ENCODE measurements at regions not wholly inside any gene's neighbourhood (a gene's known extent, or its start where the extent isn't known, plus 50 kb on each side); places are given as distances from the start of the nearest gene placed in this dataset.

DNA sequence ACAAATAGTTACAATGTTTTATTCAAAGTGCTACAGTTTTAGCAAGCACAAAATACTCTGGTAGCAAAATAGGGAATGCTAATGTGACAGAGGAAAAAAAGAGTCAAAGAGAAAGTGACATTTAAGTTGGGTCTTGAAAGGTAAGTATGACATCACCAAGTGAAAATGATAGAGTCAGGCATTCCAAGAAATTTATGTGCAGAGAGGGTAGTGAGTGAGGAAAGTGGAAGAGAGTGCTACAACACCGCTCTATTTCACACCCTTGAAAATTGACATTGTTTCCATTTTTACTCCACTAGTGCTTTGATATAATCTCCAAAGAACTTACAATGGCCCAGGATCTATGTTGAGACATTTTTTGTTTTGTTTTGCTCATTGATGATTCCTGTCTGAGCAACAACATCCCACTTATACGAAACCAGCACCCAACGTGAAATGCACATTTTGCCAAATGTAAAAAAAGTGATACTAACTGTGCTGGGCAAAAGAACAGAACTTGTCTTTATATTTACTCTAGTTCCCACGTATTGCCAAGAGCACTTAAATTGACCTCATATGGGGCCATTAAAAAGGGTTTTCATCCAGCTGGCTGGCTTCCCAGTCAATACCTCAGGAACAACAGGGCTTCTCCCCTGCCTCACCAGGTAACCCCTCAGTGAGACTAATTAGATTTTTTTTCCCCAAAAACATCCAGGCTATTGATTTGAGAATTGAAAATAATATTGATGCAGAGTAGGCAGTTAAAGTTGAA is 206.3 kb upstream of the NR5A2 start (continued):
- TF ChIP-seq, protein P1, sequence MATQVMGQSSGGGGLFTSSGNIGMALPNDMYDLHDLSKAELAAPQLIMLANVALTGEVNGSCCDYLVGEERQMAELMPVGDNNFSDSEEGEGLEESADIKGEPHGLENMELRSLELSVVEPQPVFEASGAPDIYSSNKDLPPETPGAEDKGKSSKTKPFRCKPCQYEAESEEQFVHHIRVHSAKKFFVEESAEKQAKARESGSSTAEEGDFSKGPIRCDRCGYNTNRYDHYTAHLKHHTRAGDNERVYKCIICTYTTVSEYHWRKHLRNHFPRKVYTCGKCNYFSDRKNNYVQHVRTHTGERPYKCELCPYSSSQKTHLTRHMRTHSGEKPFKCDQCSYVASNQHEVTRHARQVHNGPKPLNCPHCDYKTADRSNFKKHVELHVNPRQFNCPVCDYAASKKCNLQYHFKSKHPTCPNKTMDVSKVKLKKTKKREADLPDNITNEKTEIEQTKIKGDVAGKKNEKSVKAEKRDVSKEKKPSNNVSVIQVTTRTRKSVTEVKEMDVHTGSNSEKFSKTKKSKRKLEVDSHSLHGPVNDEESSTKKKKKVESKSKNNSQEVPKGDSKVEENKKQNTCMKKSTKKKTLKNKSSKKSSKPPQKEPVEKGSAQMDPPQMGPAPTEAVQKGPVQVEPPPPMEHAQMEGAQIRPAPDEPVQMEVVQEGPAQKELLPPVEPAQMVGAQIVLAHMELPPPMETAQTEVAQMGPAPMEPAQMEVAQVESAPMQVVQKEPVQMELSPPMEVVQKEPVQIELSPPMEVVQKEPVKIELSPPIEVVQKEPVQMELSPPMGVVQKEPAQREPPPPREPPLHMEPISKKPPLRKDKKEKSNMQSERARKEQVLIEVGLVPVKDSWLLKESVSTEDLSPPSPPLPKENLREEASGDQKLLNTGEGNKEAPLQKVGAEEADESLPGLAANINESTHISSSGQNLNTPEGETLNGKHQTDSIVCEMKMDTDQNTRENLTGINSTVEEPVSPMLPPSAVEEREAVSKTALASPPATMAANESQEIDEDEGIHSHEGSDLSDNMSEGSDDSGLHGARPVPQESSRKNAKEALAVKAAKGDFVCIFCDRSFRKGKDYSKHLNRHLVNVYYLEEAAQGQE (tag by site-specific recombination; IDR thresholded peaks at IDR 0.05): no peak
- TF ChIP-seq PRDM1 (tag by site-specific recombination; IDR thresholded peaks at IDR 0.05): peak; percentile 94
- TF ChIP-seq, protein P2, sequence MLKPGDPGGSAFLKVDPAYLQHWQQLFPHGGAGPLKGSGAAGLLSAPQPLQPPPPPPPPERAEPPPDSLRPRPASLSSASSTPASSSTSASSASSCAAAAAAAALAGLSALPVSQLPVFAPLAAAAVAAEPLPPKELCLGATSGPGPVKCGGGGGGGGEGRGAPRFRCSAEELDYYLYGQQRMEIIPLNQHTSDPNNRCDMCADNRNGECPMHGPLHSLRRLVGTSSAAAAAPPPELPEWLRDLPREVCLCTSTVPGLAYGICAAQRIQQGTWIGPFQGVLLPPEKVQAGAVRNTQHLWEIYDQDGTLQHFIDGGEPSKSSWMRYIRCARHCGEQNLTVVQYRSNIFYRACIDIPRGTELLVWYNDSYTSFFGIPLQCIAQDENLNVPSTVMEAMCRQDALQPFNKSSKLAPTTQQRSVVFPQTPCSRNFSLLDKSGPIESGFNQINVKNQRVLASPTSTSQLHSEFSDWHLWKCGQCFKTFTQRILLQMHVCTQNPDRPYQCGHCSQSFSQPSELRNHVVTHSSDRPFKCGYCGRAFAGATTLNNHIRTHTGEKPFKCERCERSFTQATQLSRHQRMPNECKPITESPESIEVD (tag by site-specific recombination; IDR thresholded peaks at IDR 0.05): peak; percentile 62
- TF ChIP-seq, protein P3, sequence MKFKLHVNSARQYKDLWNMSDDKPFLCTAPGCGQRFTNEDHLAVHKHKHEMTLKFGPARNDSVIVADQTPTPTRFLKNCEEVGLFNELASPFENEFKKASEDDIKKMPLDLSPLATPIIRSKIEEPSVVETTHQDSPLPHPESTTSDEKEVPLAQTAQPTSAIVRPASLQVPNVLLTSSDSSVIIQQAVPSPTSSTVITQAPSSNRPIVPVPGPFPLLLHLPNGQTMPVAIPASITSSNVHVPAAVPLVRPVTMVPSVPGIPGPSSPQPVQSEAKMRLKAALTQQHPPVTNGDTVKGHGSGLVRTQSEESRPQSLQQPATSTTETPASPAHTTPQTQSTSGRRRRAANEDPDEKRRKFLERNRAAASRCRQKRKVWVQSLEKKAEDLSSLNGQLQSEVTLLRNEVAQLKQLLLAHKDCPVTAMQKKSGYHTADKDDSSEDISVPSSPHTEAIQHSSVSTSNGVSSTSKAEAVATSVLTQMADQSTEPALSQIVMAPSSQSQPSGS (tag by site-specific recombination; IDR thresholded peaks at IDR 0.05; ENCODE audit: low read depth): peak; percentile 78
- no peak for TF ChIP-seq ZNF830 (tag by site-specific recombination; IDR thresholded peaks at IDR 0.05; ENCODE audit: low read depth)
- TF ChIP-seq, protein P4, sequence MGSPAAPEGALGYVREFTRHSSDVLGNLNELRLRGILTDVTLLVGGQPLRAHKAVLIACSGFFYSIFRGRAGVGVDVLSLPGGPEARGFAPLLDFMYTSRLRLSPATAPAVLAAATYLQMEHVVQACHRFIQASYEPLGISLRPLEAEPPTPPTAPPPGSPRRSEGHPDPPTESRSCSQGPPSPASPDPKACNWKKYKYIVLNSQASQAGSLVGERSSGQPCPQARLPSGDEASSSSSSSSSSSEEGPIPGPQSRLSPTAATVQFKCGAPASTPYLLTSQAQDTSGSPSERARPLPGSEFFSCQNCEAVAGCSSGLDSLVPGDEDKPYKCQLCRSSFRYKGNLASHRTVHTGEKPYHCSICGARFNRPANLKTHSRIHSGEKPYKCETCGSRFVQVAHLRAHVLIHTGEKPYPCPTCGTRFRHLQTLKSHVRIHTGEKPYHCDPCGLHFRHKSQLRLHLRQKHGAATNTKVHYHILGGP (tag by site-specific recombination; IDR thresholded peaks at IDR 0.05): peak; percentile 15; the same call in 1 of the 2 replicates
- TF ChIP-seq OSR2 (tag by site-specific recombination; IDR thresholded peaks at IDR 0.05): no peak
- TF ChIP-seq ZNF776 (tag by site-specific recombination; IDR thresholded peaks at IDR 0.05; ENCODE audit: borderline replicate concordance): no peak
- TF ChIP-seq, protein P5, sequence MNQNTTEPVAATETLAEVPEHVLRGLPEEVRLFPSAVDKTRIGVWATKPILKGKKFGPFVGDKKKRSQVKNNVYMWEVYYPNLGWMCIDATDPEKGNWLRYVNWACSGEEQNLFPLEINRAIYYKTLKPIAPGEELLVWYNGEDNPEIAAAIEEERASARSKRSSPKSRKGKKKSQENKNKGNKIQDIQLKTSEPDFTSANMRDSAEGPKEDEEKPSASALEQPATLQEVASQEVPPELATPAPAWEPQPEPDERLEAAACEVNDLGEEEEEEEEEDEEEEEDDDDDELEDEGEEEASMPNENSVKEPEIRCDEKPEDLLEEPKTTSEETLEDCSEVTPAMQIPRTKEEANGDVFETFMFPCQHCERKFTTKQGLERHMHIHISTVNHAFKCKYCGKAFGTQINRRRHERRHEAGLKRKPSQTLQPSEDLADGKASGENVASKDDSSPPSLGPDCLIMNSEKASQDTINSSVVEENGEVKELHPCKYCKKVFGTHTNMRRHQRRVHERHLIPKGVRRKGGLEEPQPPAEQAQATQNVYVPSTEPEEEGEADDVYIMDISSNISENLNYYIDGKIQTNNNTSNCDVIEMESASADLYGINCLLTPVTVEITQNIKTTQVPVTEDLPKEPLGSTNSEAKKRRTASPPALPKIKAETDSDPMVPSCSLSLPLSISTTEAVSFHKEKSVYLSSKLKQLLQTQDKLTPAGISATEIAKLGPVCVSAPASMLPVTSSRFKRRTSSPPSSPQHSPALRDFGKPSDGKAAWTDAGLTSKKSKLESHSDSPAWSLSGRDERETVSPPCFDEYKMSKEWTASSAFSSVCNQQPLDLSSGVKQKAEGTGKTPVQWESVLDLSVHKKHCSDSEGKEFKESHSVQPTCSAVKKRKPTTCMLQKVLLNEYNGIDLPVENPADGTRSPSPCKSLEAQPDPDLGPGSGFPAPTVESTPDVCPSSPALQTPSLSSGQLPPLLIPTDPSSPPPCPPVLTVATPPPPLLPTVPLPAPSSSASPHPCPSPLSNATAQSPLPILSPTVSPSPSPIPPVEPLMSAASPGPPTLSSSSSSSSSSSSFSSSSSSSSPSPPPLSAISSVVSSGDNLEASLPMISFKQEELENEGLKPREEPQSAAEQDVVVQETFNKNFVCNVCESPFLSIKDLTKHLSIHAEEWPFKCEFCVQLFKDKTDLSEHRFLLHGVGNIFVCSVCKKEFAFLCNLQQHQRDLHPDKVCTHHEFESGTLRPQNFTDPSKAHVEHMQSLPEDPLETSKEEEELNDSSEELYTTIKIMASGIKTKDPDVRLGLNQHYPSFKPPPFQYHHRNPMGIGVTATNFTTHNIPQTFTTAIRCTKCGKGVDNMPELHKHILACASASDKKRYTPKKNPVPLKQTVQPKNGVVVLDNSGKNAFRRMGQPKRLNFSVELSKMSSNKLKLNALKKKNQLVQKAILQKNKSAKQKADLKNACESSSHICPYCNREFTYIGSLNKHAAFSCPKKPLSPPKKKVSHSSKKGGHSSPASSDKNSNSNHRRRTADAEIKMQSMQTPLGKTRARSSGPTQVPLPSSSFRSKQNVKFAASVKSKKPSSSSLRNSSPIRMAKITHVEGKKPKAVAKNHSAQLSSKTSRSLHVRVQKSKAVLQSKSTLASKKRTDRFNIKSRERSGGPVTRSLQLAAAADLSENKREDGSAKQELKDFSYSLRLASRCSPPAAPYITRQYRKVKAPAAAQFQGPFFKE (tag by site-specific recombination; IDR thresholded peaks at IDR 0.05; ENCODE audit: borderline replicate concordance): no peak

DNA sequence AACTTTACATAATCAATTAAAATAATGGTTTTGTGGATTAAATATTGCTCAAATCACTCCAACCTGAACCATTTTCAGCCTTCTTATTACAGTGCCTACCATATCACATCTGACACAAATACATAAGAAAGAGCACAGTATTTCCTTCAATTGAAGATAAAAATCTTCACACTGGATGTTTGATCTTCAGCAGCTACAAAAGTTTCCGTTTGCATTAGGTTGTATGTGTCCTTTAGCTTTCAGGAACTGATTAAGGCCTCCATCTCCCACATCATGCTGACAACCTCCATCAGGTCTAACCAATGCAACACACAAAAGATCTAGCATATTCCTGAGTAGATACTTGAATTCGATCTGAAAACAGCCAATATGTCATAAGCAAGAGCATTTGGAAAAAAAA is 195.1 kb upstream of the NR5A2 start:
- ChIA-PET CTCF (interaction anchor here (0.7 kb wide), 1 partner anchor 658 kb away, joined by 3 read pairs; no protein-coding TSS in a partner anchor), POLR2A (no interaction called here)
- Histone ChIP-seq H3K27ac (ENCODE audit: extremely low read depth, low read depth, low read length) (no peak overlapping the region), H3K4me1 (ENCODE audit: control insufficient read depth, insufficient read depth, low read length) (no peaks in the 10 kb centered on the region), H3K4me3 (ENCODE audit: low read depth, low read length) (no peak overlapping the region), H3K9me3 (ENCODE audit: control insufficient read depth, insufficient read depth, low read depth, low read length) (no peaks in the 10 kb centered on the region), H3K36me3 (ENCODE audit: control insufficient read depth in 2 of 2, insufficient read depth in 1 of 2, low read length in 2 of 2) (no peaks in the 10 kb centered on the region)
- TF ChIP-seq ZNF544 (tag by site-specific recombination; IDR thresholded peaks at IDR 0.05) (no peak), ZNF132 (tag by site-specific recombination; IDR thresholded peaks at IDR 0.05; ENCODE audit: borderline replicate concordance) (no peak), ZNF629 (tag by site-specific recombination; IDR thresholded peaks at IDR 0.05) (no peak), BCL11B (tag by site-specific recombination; IDR thresholded peaks at IDR 0.05; ENCODE audit: low read depth) (no peak)

Data from HEK293 (cell line).